HG02642 (cell line): ENCODE measurements at regions not wholly inside any gene's neighbourhood (a gene's known extent, or its start where the extent isn't known, plus 50 kb on each side); places are given as distances from the start of the nearest gene placed in this dataset.

Experiments
- ATAC-seq: cut with Tn5 transposase; IDR thresholded peaks from one replicate; pipeline ENCODE4 v1.9.1; 2021; ENCODE audit warnings: mild to moderate bottlenecking; ENCODE audit not compliant: unreplicated experiment, poor library complexity

DNA sequence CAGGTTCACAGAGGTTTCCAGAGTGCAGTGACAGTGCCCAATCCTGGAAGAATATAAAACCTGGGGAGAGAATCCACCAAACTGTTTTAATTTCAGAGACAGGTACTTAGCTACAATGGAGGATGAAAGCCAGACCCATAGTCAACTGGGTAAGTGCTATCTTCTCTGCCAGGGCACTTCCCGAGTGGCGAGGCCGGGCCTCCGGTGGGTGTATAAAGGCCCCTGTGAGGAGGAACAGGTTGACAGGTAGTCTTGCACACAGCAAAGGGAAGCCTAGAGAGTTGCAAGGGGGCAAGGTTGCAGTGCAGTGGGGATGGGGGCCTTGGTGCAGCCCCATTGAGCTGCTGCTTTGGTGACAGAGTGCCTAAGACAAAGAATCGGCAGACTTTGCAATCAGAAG lies 130.7 kb downstream of the SLC38A6 start:
- ATAC-seq: no peak

DNA sequence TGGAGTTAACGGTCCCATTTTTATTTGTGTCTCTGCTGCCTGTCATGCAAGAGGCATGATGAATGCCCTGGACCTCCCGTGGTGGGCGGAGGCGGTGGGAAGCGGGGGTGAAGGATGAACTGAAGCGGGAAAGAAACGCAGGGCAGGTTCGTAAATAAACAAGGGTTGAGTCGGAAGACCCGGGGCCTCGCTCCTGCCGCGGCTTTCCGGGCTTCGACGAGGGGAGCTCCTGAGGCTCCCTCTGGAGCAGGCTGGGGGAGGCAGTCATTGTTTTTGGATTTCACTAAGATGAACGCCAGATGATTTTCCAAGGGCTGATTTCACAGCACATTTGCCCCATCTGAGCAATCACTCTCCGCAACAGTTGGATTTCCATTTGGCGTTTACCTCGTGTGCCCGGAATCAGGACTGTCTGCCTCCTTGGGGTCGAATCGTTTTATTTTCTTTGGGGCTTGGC lies 130.2 kb downstream of the SLC38A6 start:
- ATAC-seq: no peak

DNA sequence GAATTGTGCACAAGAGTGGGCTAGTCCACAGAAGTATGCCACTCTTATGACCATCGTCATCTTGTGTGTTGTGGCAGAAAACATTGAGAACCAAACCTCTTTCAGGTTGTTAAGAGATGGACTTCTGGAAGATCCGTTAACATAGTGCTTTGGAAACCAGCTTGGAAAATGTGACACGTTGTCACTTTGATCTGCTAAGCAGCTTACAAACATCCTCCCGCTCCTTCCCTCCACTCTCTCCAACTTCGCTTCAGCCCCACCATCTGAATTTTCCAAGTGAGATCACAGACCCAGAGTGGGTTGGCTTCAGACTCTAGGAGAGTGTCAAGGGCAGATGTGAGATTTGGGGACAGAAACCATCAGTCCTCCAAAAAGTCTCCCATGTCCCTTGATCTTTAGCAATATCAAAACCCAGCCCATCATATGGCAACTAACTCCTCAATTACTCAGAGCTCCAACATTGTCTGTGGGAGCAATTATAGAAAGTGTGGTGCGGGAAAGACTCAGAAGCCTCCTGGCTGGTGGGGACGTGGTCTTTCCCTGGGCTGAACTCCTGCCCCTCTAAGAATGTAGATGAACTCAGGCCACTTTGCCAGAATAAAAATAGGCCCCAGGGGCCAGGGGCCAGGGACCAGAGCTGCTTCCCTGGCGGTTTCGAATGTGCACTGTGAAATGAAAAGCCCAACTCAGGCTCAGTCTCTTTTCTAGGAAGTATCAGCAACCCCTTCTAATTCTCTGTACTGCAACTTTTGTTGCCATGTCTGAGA lies 129.5 kb downstream of the SLC38A6 start:
- no peak for ATAC-seq

DNA sequence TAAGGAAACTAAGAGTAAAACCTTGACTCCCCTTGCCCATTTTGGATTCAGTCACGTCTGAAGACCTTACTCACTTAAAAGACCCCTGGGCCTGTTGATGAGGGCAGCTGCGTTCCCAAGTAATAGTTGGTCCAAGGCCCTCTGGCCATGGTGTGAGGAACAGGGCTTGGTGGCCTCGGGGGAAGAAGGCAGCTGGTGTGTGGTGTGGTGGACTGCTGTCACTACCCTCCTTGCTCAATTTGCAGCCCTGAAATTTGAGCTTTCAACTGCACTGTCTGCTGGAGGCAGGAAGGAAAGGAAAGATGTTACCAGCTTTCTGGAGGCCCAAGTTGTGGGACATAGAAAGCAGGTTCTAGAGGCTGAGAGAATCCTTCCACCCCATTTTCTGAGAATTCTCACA lies 128.2 kb downstream of the SLC38A6 start:
- ATAC-seq: no peak

DNA sequence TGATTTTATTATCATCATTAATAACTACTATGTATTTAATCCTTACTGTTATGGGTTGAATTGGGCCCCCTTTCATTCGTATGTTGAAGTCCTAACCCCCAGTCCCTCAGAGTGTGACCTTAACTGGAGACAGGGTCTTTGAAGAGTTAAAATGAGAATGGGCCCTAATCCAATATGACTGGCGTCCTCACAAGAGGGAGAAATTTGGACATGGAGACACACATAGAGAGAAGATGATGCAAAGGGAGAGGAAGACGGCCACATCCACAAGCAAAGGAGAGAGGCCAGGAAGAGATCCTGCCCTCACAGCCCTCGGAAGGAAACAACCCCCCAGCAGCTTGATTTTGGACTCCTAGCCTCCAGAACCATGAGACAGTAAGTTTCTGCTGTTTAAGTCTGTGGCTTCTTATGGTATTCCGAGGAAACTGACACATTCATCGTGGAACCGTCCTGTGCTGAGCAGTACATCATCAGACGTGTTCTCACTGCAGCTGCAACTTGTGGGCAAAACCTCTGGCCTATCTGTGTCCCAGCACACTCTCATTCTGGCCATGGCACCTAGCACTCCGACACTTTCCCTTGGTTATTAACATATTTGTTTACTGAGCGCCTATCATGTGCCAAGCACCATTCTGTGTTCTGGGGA lies 127.6 kb downstream of the SLC38A6 start:
- ATAC-seq: no peak

DNA sequence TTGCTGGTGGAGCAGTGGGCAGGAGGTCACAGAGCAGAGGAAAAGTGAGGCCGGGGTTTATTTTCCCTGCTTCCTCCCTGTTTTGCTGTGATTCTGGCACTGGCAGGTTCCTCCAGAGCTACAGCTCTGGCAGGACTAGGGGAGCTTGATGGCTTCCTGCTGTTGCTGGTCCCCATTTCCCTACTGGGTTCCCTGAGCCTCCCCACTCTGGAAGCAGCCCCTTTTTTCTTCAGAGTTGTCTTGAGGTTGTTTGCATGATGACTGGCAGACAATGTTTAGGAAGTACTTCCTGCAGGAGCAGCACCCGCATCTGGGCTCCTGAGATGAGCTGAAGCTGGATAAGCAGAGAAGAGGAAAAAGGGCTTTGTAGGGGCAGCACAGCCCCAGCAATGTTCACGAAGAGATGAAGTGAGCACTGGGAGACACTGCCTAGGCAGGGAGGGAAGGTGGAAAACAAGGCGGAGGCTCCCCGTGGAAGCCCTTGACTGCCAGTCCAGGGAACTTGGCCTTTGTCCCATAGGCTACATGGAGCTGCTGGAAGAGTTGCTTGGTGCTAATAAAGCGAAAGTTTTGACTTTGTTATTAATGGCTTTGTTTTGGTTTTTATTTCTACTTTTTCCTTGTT lies 126.9 kb downstream of the SLC38A6 start:
- ATAC-seq: no peak

DNA sequence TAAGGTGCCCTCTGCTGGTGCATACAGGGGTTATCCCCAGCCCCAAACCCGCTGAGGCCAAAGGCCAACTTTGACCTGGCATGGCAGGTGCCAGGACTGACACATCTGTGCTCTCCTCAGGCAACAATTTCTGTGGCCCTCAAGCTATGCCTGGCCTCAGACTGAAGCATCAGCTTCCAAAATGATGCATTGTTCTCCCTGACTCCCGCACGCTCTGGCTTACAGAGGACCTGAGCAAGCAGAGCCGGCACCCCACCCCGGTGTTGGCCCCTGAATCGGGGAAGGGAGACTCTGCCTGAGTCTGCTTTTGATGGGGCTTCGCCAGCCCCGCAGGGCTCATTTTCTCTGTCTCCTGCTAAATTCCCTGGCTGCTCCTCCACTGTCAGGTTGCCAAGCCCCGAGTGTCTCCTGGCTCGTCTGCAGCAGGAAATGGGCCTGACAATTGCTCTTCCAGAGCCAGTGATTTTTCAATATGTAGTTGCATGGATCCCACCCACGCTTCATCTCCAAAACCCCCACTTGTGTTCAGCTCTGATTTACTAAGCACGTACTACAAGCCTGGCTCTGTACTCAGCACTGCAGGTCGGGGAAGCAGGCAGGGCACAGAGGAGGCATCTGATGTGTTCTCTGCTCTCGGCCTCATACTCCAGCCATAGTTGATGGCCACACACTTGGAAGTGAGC lies 126.1 kb downstream of the SLC38A6 start:
- peak; percentile 37 for ATAC-seq

DNA sequence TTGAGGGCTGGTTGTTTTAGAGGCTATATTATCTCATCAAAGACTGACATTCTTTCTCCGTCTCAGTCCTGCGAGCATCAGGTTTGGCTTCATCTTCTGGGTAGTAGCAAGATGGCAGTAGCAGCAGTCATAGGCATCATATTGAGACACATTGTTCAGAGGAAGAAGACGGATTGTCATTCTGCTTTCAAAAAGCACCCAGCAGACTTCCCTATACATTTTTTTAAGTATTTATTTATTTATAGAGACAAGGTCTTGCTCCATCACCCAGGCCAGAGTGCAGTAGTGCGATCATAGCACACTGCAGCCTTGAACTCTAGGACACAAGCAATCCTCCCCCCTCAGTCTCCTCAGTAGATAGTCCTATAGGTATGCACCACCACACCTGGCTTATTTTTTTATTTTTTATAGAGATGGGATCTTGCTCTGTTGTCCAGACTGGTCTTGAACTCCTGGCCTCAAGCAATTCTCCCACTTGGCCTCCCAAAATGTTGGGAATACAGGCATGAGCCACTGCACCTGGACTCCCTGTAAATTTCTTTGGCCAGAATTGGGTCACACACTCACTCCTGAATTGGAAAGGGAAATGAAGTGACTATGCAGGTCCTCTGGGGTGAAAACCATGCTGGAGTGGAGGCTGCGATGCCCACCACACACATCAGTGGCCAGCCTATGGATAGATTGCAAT lies 125.4 kb downstream of the SLC38A6 start:
- no peak for ATAC-seq

DNA sequence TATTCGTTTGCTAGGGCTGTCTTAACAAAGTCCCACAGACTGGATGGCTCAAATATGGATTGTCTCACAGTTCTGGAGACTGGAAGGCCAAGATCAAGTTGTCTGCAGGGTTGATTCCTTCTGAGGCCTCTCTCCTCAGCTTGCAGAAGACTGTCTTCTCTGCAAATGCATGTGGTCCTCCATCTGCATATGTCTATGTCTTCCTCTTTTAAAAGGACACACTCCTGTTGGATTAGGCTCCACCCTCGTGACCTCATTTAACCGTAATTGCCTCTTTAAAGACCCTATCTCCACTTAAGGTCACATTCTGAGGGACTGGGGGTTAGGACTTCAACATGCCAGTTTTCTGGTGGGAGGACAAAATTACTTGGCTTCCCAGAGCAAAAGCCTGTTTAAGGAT lies 123.3 kb downstream of the SLC38A6 start:
- ATAC-seq: no peak

DNA sequence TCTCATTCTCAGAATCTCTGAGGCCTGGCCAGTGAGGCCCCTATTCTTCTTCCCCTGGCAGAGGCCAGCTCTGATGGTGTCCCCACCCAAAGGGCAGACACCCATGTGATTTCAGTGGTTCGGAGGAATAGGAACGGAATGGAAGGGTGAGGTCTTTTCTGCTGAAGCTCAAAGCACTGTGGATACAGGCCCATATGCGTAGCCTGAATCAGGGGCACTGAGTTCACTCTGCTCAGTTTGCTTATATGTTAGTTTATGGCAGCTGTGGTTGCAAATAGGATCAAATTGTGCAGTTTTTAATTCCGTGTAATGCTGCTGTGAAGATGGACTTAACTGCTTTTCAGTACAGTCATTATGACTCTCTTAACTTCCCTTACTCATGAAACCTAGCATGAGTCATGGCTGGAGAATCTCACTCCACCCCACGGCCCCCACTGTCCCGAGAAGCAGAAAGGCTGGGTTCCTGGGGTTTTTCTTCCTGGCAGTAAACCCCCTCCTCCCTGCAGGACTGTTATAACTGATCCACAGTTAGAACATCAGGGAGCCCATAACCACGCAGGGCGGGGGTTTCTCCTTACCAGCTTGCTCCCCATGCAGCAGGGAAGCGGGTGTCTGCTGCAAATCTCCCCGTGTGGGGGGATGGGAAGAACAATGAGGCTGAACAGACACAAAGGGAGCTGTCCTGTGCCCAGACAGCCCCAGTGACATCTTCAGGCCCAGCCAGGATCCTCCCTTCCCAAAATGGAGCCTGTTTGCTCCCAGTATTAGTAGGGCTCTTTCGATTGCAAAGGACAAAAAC lies 122.7 kb downstream of the SLC38A6 start:
- peak; percentile 69 for ATAC-seq

DNA sequence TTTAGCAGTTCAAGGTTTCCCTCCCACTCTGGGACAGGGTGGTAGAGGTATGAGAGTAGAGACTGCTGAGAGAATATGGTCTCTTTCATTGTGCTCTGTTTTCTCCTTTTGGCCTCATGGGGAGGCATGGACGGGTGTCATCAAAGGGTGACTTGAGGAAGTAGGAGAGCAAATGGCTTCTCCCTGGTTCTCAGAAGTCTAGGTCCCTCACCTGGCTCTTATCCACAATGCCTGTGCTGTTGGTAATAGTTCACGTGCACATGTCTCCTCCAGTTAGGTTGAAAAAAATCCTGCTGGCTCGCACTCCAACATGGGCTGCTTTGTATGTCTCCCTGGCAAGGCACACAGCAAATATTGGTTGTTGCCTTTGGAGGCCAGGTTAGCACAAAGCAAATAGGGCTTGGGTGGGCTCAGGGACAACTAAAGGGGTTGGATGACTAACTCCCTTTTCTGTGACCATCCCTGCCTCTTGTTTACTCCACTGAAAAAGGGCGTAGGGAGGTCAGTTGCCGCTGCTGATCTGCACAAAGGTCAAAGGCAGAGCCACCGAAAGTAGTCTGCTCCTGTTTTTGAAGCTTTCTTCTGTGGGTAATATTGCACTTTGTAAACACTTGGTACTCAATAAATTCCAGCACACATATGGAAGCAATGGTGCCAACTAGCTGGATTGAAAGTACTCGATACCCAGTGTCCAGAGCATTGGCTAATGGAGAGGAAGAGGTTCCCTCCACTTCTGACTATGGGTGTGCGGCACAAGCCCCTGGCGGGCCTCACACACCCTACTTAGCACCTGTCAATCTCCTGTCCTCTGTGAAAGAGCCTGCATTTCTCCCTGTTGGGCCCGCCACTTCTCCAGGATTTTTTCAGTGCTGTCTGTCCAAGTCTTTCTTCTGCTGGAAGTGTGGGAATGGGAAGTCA lies 121.8 kb downstream of the SLC38A6 start:
- no peak for ATAC-seq
